GM19035 (cell line): ENCODE measurements at regions not wholly inside any gene's neighbourhood (a gene's known extent, or its start where the extent isn't known, plus 50 kb on each side); places are given as distances from the start of the nearest gene placed in this dataset.

Experiments
- ATAC-seq: cut with Tn5 transposase; IDR thresholded peaks from one replicate; pipeline ENCODE4 v1.9.1; 2021; ENCODE audit not compliant: unreplicated experiment

DNA sequence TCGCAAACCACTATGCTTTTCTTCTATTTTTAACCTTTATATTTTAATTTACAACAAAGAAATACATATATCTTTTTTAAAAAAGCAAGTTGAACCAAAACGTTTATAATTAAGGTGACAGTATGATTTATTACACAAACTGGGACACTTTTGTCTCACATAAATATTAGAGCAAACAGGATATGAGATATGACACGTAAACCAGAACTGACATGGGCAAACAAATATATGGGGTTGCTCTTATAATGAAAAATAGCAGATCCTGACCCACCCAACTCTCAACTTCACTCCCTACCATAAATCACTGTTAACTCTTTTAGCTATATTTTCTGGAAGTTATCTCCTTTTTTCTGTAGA lies 177.0 kb upstream of the EDNRA start:
- no peak for ATAC-seq

DNA sequence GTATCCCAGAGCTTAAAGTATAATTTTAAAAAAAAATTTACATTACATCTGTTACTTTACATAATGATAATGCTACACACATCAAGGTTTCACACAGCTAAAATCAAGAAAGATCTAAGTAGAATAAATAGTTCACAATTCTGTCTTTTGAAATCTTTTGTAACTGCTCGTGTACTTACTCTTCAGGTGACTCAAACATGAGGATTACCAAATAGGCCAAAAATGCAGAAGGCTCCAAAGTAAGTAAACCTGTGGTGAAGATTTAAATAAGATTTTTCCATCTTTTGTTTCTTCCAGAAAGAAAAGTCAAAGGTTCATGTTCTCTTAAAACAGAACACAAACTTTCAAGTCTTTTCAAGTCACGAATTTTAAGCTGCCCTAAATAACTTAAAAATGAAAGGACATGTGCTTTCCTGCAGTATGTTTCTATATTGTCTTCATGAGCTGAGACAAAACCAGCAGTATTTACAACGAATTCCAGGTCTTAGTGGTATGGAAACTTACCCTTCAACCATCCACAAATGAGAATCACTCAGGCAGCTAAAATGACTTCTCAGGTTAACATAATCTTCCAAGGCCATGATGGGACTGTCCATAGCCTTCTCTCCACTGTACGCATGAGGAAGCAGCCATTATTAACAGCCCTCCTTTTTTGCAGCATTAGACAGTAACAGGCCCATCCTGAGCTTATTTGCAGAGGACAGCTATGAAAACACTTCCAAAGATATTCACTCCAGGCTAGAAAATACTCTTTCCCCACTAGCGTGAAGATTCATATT lies 172.8 kb upstream of the EDNRA start:
- no peak for ATAC-seq

DNA sequence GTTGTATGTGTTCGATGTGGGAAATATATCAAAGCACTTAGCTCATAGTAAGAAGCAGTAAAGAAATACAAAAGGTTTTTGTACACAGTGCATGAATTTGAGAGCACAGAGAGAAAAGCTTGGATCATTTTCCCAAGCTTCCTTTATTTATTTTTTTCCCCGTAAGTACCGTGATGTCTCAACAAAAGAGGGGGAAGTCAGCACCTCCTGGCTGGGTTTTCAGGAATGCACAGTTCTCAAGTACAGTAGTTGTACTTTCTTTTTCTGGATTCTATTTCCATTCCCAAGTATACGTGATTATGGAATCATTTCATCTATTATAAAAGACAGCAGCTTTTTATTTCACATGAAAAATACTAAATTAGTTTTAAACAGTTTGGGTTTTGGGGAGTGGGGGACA lies 171.5 kb upstream of the EDNRA start:
- no peak for ATAC-seq

DNA sequence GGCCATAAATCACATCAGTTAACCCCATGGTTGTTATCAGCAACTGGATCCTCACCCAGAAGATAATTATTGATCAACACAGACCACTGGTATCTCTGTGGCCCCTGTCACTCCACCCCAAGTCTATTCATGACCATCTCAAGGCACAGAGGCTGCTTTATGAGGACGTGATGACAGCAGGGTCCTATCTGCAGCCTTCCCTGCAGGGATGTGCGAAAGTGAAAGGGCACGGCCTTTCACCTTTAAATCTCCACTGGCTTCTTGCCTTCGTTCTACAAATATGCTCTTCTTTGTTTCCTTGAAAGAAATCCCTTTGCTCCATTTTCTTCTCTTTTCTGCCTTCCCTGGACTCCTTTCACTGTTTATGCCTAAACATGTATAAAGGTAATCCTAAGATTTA lies 170.6 kb upstream of the EDNRA start:
- ATAC-seq, result no peak

DNA sequence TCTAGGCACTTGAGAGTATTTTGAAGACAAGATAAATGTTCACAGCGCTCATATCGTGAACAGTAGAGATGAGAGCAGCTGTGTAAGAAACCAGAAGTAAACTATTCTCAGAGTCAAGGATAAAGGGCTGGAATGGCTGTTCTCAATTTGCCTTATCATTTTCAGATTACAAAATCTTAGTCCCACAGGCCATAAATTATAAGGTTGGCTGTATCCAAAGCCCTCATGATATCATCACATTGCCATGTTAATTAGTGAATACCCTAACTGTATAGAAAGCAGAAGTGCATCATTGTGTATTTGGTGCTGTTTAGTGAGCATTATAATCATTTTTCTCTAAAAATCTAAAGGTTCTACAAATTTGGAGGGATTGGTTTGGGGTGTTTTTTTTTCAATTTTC lies 168.9 kb upstream of the EDNRA start:
- no peak for ATAC-seq

DNA sequence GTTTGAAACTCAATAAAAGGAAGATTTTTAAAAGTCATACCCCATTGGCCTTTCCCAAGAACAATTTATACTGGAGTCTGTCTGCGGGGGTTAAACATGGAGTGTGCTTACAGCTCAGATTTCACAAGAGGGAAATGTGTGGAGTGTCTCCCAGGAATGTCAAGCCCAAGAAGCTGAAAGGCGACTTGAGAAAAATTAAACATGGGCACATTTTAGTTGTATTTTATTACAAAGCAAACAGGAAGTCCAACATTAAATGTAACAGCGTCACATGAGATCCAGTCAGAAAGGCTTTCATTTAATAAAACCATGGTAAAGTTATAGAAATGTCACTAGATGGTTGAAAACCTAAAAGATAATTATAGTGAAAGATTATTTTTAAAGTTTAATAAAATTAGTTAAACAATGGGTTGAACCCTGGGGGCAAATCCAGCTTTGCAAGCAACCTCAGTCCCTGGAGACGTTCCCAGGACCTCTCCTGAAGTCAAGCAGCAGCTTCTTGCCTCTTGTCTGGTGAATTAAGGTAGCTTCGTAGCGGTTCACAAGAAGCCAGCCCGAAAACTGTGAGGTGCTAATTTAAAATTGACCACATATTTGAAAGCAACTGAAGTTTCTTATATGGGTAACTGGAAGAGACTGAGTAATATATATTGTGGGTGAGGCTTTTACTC lies 168.4 kb upstream of the EDNRA start:
- no peak for ATAC-seq

DNA sequence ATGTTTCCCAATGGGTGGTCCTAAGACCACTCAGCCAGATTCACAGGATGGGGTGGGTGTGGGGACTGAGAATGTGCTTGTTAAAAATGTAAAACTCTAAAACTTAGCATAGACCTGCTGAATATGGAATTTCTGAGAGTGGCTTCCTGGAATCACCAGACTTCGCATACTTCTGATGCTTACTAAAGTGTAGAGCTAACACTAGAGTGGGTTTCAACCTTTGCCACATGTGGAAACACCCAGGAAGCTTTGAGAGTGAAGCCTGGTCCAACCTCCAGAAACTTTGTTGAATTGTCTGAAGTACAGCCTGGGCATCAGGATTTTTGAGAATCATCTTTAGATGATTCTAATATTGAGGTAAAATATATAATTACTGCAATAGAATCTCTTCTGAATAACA lies 167.8 kb upstream of the EDNRA start:
- ATAC-seq, result no peak

DNA sequence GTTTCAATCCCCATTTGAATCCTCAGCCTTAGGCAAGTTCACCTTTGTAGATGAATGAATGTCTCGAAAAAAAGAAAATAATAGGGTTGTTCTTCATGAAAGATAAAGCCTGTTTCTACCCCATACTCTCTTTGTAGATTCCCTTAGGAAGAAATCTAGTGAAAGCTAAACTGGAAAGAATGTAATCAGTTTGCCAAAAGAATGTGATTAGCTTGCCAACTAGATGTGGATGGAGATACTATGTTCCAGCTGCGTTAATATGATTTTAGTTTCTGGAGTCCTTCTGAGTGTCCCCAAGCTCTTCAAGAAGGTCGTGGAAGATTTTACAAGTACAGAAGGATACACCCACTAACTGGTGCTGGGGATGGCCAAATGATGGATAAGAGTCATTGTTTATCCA lies 162.3 kb upstream of the EDNRA start:
- ATAC-seq, result no peak

DNA sequence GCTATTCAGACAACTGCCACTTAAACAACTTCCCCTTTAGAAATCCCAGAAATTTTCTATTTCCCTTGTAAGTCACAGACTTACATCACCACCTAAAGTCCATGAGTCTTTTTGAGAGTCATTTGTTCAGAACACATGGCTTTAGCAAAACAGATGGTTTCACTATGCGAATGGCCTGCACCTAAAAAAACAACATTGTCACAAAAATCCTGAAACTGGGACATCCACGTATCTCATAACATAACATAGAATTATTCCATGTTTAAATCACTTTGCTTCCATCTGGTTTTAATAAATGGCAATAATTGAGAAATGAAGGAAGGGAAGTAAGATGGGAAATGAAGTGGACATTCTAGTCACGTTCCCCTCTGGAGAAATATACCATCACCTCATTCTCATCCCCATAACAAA lies 155.3 kb upstream of the EDNRA start:
- no peak for ATAC-seq

DNA sequence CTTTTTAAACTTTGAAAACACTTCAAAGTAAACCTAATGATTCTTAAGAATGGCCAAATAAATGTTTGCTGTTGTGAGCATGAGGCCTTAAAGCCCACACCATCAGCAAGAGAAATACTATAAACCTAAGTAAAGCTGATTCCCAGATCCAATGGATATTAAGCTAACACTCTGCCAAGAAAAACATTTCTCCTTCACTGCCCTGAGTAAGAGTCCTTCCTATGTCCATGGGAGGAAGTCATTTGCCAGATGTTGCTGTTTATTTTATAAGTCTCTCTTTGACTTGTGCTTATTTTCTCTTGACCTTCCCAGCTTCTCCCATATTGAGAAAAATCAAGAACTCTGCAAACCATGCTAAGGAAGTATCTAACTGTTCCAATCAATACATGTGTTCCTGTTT lies 154.3 kb upstream of the EDNRA start:
- ATAC-seq, result no peak

DNA sequence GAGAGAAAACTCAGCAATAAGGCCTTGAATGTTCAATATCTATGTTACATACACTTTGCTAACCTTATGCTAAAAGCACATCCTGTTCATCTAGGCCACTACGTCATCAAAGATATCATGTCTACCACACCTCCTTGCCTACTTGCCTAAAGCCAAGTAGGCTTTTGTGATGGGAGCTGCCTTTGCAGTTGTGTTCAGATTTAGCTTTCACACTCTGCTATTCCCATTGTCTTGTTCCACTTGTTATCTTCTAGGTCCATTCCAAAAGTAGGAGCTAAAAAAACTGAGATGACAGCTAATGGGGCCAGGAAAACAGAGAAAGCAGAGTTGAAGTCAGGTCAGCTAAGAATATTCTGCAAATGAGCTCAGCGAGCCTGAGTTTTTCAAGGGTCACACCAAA lies 153.6 kb upstream of the EDNRA start:
- ATAC-seq, result no peak

DNA sequence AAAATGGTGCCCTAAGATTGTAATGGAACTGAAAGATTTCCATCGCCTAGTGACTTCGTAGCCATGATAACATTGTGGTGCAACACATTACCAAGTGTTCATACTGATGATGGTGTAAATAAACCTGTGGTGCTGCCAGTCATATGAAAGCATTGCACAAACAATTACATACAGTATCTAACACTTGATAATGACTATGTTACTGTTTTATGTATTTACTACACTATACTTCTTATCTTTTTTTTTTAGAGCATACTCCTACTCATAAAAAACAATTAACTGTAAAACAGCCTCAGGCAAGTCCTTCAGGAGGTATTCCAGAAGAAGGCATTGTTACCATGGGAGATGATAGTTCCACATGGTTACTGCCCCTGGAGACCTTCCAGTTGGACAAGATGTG lies 152.7 kb upstream of the EDNRA start:
- ATAC-seq, result no peak

DNA sequence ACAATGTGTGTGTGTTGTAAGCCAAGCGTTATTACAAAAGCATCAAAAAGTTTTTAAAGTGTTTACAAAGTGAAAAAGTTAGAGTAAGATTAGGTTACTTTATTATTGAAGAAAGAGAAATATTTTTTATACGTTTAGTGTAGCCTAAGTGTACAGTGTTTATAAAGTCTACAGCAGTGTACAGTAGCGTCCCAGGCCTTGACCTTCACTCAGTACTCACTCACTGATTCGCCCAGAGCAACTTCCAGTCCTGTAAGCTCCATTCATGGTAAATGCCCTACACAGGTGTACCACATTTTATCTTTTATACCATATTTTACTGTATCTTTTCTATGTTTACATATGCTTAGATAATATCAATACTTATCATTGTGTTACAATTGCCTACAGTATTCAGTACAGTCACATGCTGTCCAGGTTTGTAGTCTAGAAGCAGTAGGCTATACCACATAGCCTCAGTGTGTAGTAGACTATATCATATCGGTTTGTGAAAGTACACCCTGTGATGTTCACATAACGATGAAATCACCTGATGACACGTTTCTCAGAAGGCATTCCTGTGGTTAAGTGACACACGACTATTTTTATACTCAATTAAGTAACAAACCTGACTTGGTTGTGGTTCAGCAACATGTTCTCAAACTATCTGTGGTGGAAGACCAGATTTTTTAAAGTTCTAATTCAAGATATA lies 152.0 kb upstream of the EDNRA start:
- no peak for ATAC-seq

DNA sequence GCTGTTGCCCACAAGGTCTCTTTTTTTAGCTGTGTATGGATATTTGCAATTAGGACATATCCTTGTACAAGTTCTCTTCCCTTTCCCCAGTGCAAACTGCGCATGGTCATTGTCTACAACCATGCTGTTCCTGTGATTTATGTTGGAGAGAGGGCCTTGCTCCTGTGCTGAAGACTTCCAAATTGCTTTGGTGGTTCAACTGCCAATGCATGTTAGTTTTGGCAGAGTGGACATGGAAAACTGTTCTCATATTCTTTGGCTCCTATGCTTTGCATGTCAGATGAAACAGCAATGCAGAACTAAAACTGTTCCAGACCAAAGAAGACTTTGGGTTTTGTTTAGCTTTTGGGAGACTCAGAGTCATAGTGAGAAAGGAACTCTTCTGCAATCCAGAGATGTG lies 148.8 kb upstream of the EDNRA start:
- ATAC-seq, result no peak

DNA sequence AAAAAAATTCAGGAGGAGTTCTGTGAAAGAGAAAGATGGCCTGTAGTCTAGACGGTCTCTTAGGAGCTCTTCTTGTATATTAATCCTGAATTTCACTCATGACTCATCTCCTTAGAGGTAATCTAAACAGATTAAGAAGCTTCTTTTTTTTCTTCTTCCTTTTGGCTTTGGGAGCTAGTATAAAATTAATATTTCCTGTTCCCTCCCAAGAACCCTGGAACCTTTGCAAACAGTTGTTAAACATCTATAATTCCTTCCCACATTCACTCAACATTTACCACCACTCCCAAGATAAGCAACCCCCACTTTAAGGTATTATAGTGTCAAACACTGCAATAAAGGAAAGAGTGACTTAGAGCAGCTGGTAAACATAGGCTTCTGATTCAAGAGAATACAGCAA lies 146.4 kb upstream of the EDNRA start:
- no peak for ATAC-seq

DNA sequence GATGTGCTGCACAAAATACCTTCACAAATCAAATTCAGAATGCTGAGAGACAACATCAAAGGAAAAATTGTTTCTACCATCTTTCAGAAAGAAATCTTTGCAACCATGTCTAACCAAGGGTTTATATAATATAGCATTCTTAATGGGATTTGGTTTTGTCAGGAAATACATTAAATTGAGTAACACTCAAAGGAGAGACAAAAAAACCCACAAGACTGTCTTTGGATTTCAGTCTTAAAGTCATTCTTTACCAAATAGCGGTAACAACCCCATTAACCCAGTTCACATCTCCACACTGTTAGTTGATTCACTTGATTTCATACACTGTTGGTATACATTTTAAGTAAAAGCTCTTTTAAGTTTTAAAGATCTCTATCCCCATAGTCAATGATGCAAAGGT lies 145.7 kb upstream of the EDNRA start:
- no peak for ATAC-seq

DNA sequence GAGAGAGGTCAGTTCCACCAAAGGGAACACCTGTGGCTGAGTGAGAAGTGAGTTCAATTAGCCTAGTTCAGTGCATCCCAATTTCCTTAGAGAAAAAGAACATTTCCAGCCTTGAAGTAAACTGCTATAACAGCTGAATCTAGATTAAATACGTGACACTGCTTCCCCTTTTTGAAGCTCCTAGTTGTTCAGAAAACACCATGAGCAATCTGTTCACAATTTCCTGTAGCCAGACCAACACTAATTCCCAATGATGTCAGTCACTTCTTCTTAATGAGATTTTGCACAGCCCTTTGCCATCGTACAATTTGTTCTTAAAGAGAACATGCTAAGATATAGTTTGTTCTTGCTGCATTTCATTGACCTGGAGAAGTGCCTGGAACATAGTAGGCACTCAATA lies 144.6 kb upstream of the EDNRA start:
- ATAC-seq, result no peak

DNA sequence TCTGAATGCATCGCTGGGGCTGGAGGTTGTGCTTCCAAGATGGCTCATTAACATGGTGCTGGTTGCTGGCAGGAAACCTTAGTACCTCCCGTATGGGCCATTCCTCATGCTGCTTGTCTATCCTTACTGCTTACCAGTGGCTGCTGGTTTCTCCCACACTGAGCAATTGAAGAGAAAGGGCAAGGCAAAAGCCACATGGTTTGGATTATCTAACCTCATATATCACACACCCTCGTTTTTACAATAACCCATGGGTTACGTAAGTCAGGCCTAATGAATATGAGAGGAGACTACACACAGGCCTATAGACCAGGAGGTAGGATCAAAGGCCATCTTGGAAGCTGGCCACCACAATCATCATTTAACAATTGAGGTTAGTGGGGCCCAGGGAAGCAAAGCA lies 141.8 kb upstream of the EDNRA start:
- no peak for ATAC-seq

DNA sequence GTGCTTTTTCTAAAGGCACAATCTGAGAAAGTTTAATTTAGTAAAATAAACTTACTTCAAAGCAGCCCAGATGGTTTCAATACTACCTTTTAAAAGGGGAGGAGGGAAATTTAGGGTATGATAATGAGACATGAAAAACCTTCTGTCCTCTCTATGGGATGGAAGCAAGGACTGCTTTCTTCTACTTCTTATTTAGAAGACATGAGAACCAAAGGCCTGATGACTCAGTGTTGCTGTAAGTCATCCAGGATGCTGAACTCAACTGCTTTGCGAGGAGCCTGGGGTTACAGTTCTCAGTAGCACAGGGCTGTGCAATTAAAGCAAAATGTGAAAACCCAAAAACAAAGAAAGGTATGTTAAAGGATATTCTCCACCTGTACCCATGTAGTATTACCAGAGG lies 140.8 kb upstream of the EDNRA start:
- no peak for ATAC-seq

DNA sequence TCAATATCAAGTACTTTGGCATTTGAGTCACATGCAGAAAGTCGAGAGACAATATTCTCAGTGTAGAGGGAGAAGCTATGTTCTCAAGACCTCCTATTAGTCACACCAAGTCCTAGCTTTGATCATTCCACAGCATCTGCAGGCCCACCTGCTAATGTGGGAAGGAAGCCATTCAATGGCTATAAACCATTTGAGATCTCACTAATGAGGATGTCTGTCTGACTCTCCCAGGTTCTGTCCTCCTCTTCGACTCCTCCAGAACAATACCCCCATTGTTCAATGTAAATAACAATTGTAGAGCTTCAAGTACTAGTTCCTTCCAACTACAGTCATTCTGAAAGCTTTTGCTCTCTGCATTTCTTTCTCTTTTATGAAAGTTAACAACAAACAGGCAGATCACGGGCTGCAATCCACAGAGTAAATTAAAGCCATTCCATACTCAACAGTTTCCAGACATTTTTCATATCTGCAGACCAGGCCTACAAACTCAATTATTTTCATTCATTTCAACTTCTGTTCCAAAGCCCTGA lies 140.2 kb upstream of the EDNRA start:
- ATAC-seq, result no peak

DNA sequence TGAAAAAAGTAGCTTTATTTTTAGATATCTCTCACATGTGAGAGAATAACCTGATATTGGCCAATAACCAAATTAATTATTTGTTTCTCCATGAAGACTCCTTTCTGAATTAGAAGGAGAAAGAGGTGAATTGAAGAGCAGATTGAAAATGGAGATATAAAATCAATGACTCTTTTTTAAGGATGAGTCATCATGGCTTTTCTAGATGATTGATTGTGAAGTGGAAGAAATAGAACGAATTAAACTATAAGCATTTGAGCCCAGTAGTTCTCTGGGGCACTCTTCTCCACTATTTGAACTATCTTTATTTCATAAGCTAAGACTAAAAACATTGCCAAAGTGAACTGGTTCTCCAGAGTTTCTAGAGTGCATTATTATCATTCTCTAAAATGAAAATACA lies 137.2 kb upstream of the EDNRA start:
- no peak for ATAC-seq

DNA sequence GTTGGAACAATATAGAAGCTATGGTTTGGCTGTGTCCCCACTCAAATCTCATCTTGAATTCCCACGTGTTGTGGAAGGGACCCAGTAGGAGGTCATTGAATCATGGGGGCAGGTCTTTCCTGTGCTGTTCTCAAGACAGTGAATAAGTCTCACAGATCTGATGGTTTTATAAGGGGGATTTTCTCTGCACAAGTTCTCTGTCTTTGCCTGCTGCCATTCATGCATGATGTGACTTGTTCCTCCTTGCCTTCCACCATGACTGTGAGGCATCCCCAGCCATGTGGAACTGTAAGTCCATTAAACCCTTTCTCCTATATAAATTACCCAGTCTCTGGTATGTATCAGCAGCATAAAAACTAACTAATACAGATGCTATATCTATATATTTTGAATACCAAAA lies 135.2 kb upstream of the EDNRA start:
- no peak for ATAC-seq
